ENCODE measurements at regions not wholly inside any gene's neighbourhood (a gene's known extent, or its start where the extent isn't known, plus 50 kb on each side); places are given as distances from the start of the nearest gene placed in this dataset.
"Not testable (repeated sequence)": the region's sequence is repeated elsewhere in the genome, so short reads cannot be mapped to it uniquely, and the experiment has no call there.

GRCh38 chr10:81733542-81733941 lies 141.5 kb upstream of the NRG3 start:
- no peaks in the 10 kb centered on the region for H4K20me1 ChIP-seq (ENCODE audit: insufficient read depth, low read length)
- H3K27ac ChIP-seq (ENCODE audit: low read depth, low read length, poor library complexity, severe bottlenecking): no peak overlapping the region
- no peaks in the 10 kb centered on the region for H3F3A ChIP-seq (ENCODE audit: insufficient read depth, low read length)
- H3K4me3 ChIP-seq (ENCODE audit: low read depth, low read length, poor library complexity, severe bottlenecking): no peak overlapping the region
- no peaks in the 10 kb centered on the region for H3K9me3 ChIP-seq (ENCODE audit: low read length)
- no peaks in the 10 kb centered on the region for H3K9me2 ChIP-seq (ENCODE audit: low read depth, low read length)
- H3K4me2 ChIP-seq (ENCODE audit: low read length): no peak overlapping the region
- TF ChIP-seq EZH2 (IDR thresholded peaks at IDR 0.05; ENCODE audit: borderline replicate concordance, low read length): no peak
- no peak for TF ChIP-seq CTCF (IDR thresholded peaks at IDR 0.05; ENCODE audit: low read length)
- H2AFZ ChIP-seq (ENCODE audit: low read length): no peak overlapping the region
- H3K36me3 ChIP-seq (ENCODE audit: insufficient read depth, low read length): no peaks in the 10 kb centered on the region
- no peaks in the 10 kb centered on the region for H3K27me3 ChIP-seq (ENCODE audit: insufficient read depth, low read length)
- H3K9ac ChIP-seq (ENCODE audit: low read length): no peak overlapping the region
- no peaks in the 10 kb centered on the region for H3K79me2 ChIP-seq (ENCODE audit: insufficient read depth, low read length)
- no peaks in the 10 kb centered on the region for H3K4me1 ChIP-seq (ENCODE audit: insufficient read depth, low read length, severe bottlenecking)

- H3K9me3 ChIP-seq (ENCODE audit: low read length); H3K27me3 ChIP-seq (ENCODE audit: insufficient read depth, low read length); H3F3A ChIP-seq (ENCODE audit: insufficient read depth, low read length); H2AFZ ChIP-seq (ENCODE audit: low read length); H3K27ac ChIP-seq (ENCODE audit: low read depth, low read length, poor library complexity, severe bottlenecking); H3K4me2 ChIP-seq (ENCODE audit: low read length); H3K9me2 ChIP-seq (ENCODE audit: low read depth, low read length); H4K20me1 ChIP-seq (ENCODE audit: insufficient read depth, low read length); H3K9ac ChIP-seq (ENCODE audit: low read length); H3K4me3 ChIP-seq (ENCODE audit: low read depth, low read length, poor library complexity, severe bottlenecking); H3K4me1 ChIP-seq (ENCODE audit: insufficient read depth, low read length, severe bottlenecking); H3K79me2 ChIP-seq (ENCODE audit: insufficient read depth, low read length); H3K36me3 ChIP-seq (ENCODE audit: insufficient read depth, low read length): not testable (repeated sequence)
Observed at GRCh38 chr10:81735167-81735566, 139.8 kb upstream of the NRG3 start.

- Histone ChIP-seq H3F3A (ENCODE audit: insufficient read depth, low read length) (no peaks in the 10 kb centered on the region), H3K79me2 (ENCODE audit: insufficient read depth, low read length) (no peaks in the 10 kb centered on the region), H3K27ac (ENCODE audit: low read depth, low read length, poor library complexity, severe bottlenecking) (no peak overlapping the region), H3K9me2 (ENCODE audit: low read depth, low read length) (no peaks in the 10 kb centered on the region), H3K9ac (ENCODE audit: low read length) (no peak overlapping the region), H3K27me3 (ENCODE audit: insufficient read depth, low read length) (no peaks in the 10 kb centered on the region), H3K4me1 (ENCODE audit: insufficient read depth, low read length, severe bottlenecking) (no peaks in the 10 kb centered on the region), H4K20me1 (ENCODE audit: insufficient read depth, low read length) (no peaks in the 10 kb centered on the region), H3K36me3 (ENCODE audit: insufficient read depth, low read length) (no peaks in the 10 kb centered on the region), H3K4me3 (ENCODE audit: low read depth, low read length, poor library complexity, severe bottlenecking) (no peak overlapping the region), H3K4me2 (ENCODE audit: low read length) (no peak overlapping the region), H2AFZ (ENCODE audit: low read length) (no peak overlapping the region), H3K9me3 (ENCODE audit: low read length) (no peaks in the 10 kb centered on the region)
- TF ChIP-seq CTCF (IDR thresholded peaks at IDR 0.05; ENCODE audit: low read length) (no peak), EZH2 (IDR thresholded peaks at IDR 0.05; ENCODE audit: borderline replicate concordance, low read length) (no peak)
Observed at GRCh38 chr10:81759111-81759510, 115.9 kb upstream of the NRG3 start.

- Histone ChIP-seq H3K79me2 (ENCODE audit: insufficient read depth, low read length) (no peaks in the 10 kb centered on the region), H3F3A (ENCODE audit: insufficient read depth, low read length) (no peaks in the 10 kb centered on the region), H3K4me3 (ENCODE audit: low read depth, low read length, poor library complexity, severe bottlenecking) (no peak overlapping the region), H3K9ac (ENCODE audit: low read length) (no peak overlapping the region), H3K36me3 (ENCODE audit: insufficient read depth, low read length) (no peaks in the 10 kb centered on the region), H4K20me1 (ENCODE audit: insufficient read depth, low read length) (no peaks in the 10 kb centered on the region), H3K27ac (ENCODE audit: low read depth, low read length, poor library complexity, severe bottlenecking) (no peak overlapping the region), H3K9me2 (ENCODE audit: low read depth, low read length) (no peaks in the 10 kb centered on the region), H3K27me3 (ENCODE audit: insufficient read depth, low read length) (no peaks in the 10 kb centered on the region; the same call in 1 of the 2 replicates), H3K9me3 (ENCODE audit: low read length) (no peaks in the 10 kb centered on the region), H2AFZ (ENCODE audit: low read length) (no peak overlapping the region), H3K4me1 (ENCODE audit: insufficient read depth, low read length, severe bottlenecking) (no peaks in the 10 kb centered on the region), H3K4me2 (ENCODE audit: low read length) (no peak overlapping the region)
- TF ChIP-seq EZH2 (IDR thresholded peaks at IDR 0.05; ENCODE audit: borderline replicate concordance, low read length): no peak
- no peak for TF ChIP-seq CTCF (IDR thresholded peaks at IDR 0.05; ENCODE audit: low read length)
Observed at GRCh38 chr10:81784111-81784597, 90.8 kb upstream of the NRG3 start.
